ENCODE measurements at regions not wholly inside any gene's neighbourhood (a gene's known extent, or its start where the extent isn't known, plus 50 kb on each side); places are given as distances from the start of the nearest gene placed in this dataset.

DNA sequence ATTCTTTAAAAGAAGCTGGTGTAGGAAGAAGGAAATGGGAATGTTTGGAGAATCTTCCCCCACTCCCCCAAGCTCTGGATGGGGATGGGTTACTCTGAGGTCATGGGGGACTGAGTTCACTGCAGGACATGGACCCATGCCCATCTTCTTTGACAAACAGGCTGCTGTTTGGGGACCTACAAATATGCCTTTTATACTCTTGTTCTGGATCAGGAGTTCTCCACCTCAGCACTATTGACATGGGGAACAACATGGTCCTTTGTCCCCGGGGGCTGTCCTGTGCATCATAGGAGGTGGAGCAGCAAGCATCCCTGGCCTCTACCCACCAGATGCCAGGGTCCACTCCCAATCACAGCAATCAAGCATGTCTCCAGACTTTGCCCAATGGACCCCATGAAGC, 365.8 kb upstream of the C1orf174 start:
- no peak for ATAC-seq
- intact Hi-C loops (cut with DNase I): no loop called here
- Histone ChIP-seq H3K4me3 (ENCODE audit: low read length) (no peak overlapping the region), H3K9me3 (ENCODE audit: control insufficient read depth, low read length) (no peaks in the 10 kb centered on the region), H3K4me1 (ENCODE audit: control insufficient read depth, insufficient read depth, low read length) (no peaks in the 10 kb centered on the region), H3K27ac (ENCODE audit: low read length) (no peak overlapping the region), H3K27me3 (ENCODE audit: control insufficient read depth, insufficient read depth) (no peaks in the 10 kb centered on the region)
- DNase-seq: no peak
- 62% methylated on average over 1 of the region's 1 CpG for WGBS

DNA sequence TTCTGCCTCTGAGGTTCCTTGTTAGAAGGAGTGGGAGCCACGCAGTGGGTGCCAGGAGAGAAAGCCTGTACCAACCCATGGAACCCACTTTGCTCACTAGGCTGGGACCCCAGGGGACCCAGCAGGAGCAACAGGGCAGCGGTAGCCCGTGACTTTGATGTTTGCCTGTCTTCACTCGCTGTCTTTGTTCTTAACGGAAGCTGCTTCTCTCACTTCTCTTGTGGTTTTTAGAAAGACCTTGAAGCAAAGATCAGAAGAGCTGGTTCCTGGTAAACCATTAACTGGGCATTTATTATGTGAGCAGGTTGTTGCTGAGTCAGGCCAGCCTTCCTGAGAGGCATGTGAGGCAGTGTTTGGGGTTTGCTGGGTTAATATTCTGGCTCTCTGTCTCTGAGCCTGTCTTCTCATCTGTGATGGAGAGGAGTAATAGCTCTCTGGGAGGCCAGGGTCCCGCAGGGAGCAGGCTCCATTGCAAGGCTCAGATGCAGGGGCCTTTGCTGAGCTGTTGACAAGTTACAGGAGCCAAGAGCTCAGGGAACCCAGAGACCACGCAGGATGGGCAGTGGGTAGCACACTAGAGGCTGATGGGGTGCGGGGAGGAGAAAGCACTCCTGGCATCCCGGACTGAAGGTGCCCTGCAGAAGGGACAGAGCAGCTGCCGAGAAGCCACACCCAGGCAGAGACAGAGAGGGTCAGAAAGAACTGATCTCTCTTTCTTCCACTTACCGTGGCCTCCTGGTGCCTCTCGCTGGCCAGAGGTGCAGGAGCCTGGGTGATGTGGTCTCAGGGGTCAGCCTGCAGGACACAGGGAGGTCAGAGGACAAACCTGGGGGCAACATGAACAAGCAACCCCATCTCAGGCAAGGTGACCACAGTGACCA, 367.5 kb upstream of the C1orf174 start:
- no peaks in the 10 kb centered on the region for H3K27me3 ChIP-seq (ENCODE audit: control insufficient read depth, insufficient read depth)
- ATAC-seq: no peak

GRCh38 chr1:4268262-4268888, 368.3 kb upstream of the C1orf174 start:
- no peaks in the 10 kb centered on the region for H3K27me3 ChIP-seq (ENCODE audit: control insufficient read depth, insufficient read depth)
- intact Hi-C loops (cut with DNase I): no loop called here
- DNase-seq: no peak
- no peak overlapping the region for H3K4me3 ChIP-seq (ENCODE audit: low read length)
- H3K27ac ChIP-seq (ENCODE audit: low read length): no peak overlapping the region
- no peaks in the 10 kb centered on the region for H3K9me3 ChIP-seq (ENCODE audit: control insufficient read depth, low read length)
- no peaks in the 10 kb centered on the region for H3K4me1 ChIP-seq (ENCODE audit: control insufficient read depth, insufficient read depth, low read length)
- 77% methylated on average over 15 of the region's 15 CpGs for WGBS
- no peak for ATAC-seq

More for the DNA sequence above, 367.5 kb upstream of the C1orf174 start:
- H3K27ac ChIP-seq (ENCODE audit: low read length): no peak overlapping the region
- no peaks in the 10 kb centered on the region for H3K9me3 ChIP-seq (ENCODE audit: control insufficient read depth, low read length)
- intact Hi-C loops (cut with DNase I): no loop called here
- no peak overlapping the region for H3K4me3 ChIP-seq (ENCODE audit: low read length)
- no peak for DNase-seq
- no peaks in the 10 kb centered on the region for H3K4me1 ChIP-seq (ENCODE audit: control insufficient read depth, insufficient read depth, low read length)
- WGBS: 52% methylated on average over 12 of the region's 12 CpGs

- 77% methylated on average over 9 of the region's 9 CpGs for WGBS
- no peak for DNase-seq
- Histone ChIP-seq H3K4me1 (ENCODE audit: control insufficient read depth, insufficient read depth, low read length) (no peaks in the 10 kb centered on the region), H3K27me3 (ENCODE audit: control insufficient read depth, insufficient read depth) (no peaks in the 10 kb centered on the region), H3K9me3 (ENCODE audit: control insufficient read depth, low read length) (no peaks in the 10 kb centered on the region), H3K4me3 (ENCODE audit: low read length) (no peak overlapping the region), H3K27ac (ENCODE audit: low read length) (no peak overlapping the region)
- ATAC-seq: no peak
- intact Hi-C loops (cut with DNase I): no loop called here
These were observed 368.8 kb upstream of the C1orf174 start for GRCh38 chr1:4268889-4269284.

GRCh38 chr1:4269330-4269729, 369.3 kb upstream of the C1orf174 start:
- Histone ChIP-seq H3K4me3 (ENCODE audit: low read length) (no peak overlapping the region), H3K27ac (ENCODE audit: low read length) (no peak overlapping the region), H3K27me3 (ENCODE audit: control insufficient read depth, insufficient read depth) (no peaks in the 10 kb centered on the region), H3K9me3 (ENCODE audit: control insufficient read depth, low read length) (no peaks in the 10 kb centered on the region), H3K4me1 (ENCODE audit: control insufficient read depth, insufficient read depth, low read length) (no peaks in the 10 kb centered on the region)
- no peak for DNase-seq
- no peak for ATAC-seq
- 64% methylated on average over 7 of the region's 7 CpGs for WGBS
- intact Hi-C loops (cut with DNase I): no loop called here

DNA sequence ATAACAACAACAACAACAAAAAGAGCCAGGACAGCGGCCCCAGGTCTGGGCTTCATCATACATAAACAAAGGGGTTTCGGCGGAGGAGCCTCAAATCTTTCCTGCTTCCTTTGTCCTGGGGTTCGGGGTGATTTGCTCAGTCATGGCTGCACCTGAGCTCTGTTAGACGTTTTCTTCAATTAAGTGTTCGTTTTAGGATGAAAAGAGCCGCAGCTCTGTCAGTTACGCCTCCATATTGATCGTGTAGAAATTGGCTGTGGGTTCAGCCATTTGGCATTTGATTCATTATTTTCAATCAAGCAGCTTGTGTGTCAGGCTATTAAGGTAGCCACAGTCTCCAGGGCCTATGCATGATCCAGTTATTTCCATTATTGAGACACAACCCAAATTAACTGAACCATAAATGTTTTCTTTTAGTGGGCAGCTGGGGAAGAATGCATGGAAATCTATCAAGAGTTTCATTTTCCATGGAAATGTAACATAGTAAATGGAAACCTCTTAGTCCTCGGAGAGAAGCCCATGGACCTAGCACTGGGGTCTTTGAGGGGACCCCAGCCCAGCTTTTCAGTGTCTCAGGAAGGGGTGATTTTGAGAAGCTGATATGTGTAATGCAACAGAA, 370.0 kb upstream of the C1orf174 start:
- no peak overlapping the region for H3K27ac ChIP-seq (ENCODE audit: low read length)
- no peak overlapping the region for H3K4me3 ChIP-seq (ENCODE audit: low read length)
- no peak for ATAC-seq
- no peak for DNase-seq
- no peaks in the 10 kb centered on the region for H3K4me1 ChIP-seq (ENCODE audit: control insufficient read depth, insufficient read depth, low read length)
- intact Hi-C loops (cut with DNase I): no loop called here
- no peaks in the 10 kb centered on the region for H3K27me3 ChIP-seq (ENCODE audit: control insufficient read depth, insufficient read depth)
- H3K9me3 ChIP-seq (ENCODE audit: control insufficient read depth, low read length): peaks cover under 1% of the 10 kb centered on the region
- 84% methylated on average over 10 of the region's 10 CpGs for WGBS

DNA sequence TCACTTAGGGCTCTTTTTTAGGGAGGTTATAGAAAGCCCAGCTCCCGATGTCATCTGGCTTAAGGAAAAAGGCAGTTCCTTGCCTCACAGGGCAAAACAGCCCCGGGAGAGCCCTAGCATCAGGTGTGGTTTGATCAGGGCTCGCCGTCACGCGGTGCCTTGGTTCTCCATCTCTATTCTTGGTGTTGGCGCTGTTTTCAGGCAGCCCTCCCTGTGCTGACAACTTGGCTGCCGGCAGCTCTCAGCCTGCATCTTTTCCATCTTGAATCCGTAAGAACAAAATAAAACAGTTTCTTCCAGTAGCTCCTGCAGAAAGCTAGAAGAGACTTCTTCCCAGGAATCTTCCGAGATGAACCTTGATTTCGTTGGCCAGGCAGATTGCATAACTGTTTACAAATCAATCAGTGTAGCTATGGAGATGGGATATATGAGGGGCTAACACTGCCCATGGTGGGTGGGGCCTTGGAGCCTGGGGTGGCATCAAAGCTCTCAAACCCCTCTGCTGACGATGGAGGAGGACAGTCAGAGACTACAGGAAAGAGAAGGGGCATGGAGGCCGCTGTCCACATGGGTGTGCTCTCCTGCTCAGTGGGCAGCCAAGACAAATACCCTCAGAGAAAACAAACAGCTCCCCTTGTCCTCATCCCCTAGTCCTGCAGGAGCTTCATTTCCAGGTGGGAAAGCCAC, 370.7 kb upstream of the C1orf174 start:
- H3K4me3 ChIP-seq (ENCODE audit: low read length): no peak overlapping the region
- DNase-seq (no peak), ATAC-seq (no peak)
- intact Hi-C loops (cut with DNase I): no loop called here
- 78% methylated on average over 13 of the region's 13 CpGs for WGBS
- no peaks in the 10 kb centered on the region for H3K4me1 ChIP-seq (ENCODE audit: control insufficient read depth, insufficient read depth, low read length)
- H3K27ac ChIP-seq (ENCODE audit: low read length): no peak overlapping the region
- H3K9me3 ChIP-seq (ENCODE audit: control insufficient read depth, low read length): peaks cover 3% of the 10 kb centered on the region
- H3K27me3 ChIP-seq (ENCODE audit: control insufficient read depth, insufficient read depth): no peaks in the 10 kb centered on the region

- intact Hi-C loops (cut with DNase I): no loop called here
- 63% methylated on average over 8 of the region's 8 CpGs for WGBS
- Histone ChIP-seq H3K27ac (ENCODE audit: low read length) (no peak overlapping the region), H3K4me1 (ENCODE audit: control insufficient read depth, insufficient read depth, low read length) (no peaks in the 10 kb centered on the region), H3K27me3 (ENCODE audit: control insufficient read depth, insufficient read depth) (no peaks in the 10 kb centered on the region), H3K9me3 (ENCODE audit: control insufficient read depth, low read length) (peaks cover 3% of the 10 kb centered on the region), H3K4me3 (ENCODE audit: low read length) (no peak overlapping the region)
- DNase-seq: no peak
- ATAC-seq: no peak
These were observed 371.4 kb upstream of the C1orf174 start for GRCh38 chr1:4271338-4271998.

DNA sequence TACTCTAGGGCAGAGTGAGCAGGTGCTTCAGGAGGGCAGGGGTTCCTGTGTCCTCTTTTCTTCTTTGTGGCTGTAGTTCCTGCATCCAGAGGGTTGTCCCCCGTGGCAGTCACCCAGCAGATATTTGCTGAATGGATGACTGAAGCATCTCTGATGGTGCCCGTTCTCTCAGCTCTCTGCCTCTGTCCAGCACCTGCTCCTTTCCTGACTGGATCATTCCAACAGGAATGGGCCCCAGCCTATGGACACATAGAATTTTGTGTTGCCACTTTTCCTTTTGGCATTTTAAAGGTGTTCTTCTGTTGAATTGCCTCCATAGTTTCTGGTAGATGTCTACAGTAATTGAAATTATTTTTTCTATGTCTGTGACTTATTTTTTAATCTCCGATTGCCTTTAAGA, 372.5 kb upstream of the C1orf174 start:
- no peak for ATAC-seq
- intact Hi-C loops (cut with DNase I): no loop called here
- H3K9me3 ChIP-seq (ENCODE audit: control insufficient read depth, low read length): peaks cover 3% of the 10 kb centered on the region
- 42% methylated on average over 3 of the region's 3 CpGs for WGBS
- H3K4me3 ChIP-seq (ENCODE audit: low read length): no peak overlapping the region
- H3K27me3 ChIP-seq (ENCODE audit: control insufficient read depth, insufficient read depth): no peaks in the 10 kb centered on the region
- H3K4me1 ChIP-seq (ENCODE audit: control insufficient read depth, insufficient read depth, low read length): no peaks in the 10 kb centered on the region
- no peak for DNase-seq
- no peak overlapping the region for H3K27ac ChIP-seq (ENCODE audit: low read length)

GRCh38 chr1:4273243-4273642, 373.2 kb upstream of the C1orf174 start:
- no peaks in the 10 kb centered on the region for H3K4me1 ChIP-seq (ENCODE audit: control insufficient read depth, insufficient read depth, low read length)
- peaks cover 3% of the 10 kb centered on the region for H3K9me3 ChIP-seq (ENCODE audit: control insufficient read depth, low read length)
- H3K27me3 ChIP-seq (ENCODE audit: control insufficient read depth, insufficient read depth): no peaks in the 10 kb centered on the region
- 50% methylated on average over 3 of the region's 3 CpGs for WGBS
- no peak overlapping the region for H3K27ac ChIP-seq (ENCODE audit: low read length)
- intact Hi-C loops (cut with DNase I): no loop called here
- ATAC-seq (no peak), DNase-seq (no peak)
- no peak overlapping the region for H3K4me3 ChIP-seq (ENCODE audit: low read length)

Data from right cardiac atrium (tissue), 5 donors.